ENCODE measurements at regions not wholly inside any gene's neighbourhood (a gene's known extent, or its start where the extent isn't known, plus 50 kb on each side); places are given as distances from the start of the nearest gene placed in this dataset.
"Not testable (repeated sequence)": the region's sequence is repeated elsewhere in the genome, so short reads cannot be mapped to it uniquely, and the experiment has no call there.

GRCh38 chr6:92130944-92131343 lies 1288.4 kb downstream of the EPHA7 start:
- DNase-seq = no peak

DNA sequence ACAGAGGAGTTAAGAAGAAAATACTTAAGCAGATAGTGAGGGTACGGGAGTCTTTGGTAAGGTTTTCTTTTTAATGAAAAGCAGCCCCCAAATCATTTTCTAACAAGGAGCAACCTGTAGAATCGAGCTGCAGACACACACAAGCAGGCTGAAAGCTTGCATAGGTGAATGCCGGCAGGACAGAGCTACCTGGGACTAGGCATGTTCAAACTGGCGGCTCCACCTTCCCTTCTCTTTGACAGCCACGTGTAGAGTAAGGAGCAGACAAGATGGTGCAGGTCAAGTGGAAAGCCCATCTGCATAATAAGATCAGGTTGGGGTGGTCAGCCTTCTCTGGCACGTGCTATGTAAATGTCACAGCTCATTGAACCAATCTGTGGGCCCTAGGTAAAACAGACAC lies 1292.4 kb downstream of the EPHA7 start:
- no peak for DNase-seq

GRCh38 chr6:92126088-92126487 lies 1293.3 kb downstream of the EPHA7 start:
- DNase-seq = no peak

GRCh38 chr6:92125681-92126080 lies 1293.7 kb downstream of the EPHA7 start:
- no peak for DNase-seq

DNA sequence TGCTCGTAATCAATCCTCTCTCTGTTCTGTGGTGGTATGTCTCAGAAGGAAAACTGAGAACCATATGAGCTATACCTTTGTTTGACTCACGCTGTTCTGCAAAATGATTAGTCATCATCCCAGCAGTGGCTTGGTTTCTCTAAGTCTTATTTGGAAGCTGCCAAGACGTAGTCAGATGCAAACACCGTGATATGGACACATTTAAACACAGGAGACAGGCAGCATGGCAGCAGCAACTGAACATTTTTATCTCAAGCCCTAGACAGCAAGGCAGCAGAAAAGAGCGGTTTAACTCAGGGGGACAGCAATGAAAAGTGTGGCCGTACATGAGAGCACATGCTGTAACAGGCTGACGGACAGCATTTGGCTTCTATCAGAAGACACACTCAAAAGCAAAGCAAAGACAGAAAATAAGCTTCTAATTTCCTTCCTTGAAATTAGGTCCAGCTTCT lies 1295.1 kb downstream of the EPHA7 start:
- no peak for DNase-seq

DNA sequence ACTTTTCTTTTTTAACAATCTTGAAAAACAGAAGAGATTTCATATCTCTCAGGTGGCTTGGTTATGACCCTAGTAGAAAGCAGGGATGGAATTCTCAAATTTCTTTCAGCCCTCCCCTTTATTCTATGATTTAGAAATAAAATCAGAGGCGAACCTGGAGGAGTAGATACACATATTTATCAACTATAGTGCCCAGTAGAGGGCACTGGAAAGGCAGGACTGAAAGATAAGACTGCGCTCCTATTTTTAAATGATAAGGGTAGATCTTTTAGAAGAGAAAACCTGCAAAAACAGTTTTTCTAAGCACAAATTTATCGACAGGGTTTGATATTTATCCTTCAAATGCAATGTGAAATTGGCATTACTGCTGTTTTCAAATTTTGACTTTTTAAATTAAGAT lies 1296.6 kb downstream of the EPHA7 start:
- DNase-seq = no peak

DNA sequence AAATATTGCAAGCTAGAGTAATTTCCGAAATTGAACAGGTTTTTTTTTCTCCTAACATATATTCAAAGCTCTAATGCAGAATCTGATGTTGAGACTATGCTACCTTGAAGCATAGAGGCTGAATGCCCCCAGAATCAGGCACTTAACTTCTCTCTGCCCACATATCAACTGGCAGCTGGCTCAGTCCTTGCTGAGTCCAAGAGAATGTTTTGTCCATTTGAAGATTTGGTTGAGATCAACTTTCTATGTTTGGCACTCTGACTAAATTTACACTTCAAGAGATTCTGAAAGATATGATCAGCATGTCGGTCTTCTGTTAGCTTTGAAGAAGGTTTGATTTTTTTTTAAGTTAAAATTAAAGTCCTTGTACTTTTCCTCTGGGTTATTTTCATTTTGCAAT lies 1298.1 kb downstream of the EPHA7 start:
- no peak for DNase-seq

DNA sequence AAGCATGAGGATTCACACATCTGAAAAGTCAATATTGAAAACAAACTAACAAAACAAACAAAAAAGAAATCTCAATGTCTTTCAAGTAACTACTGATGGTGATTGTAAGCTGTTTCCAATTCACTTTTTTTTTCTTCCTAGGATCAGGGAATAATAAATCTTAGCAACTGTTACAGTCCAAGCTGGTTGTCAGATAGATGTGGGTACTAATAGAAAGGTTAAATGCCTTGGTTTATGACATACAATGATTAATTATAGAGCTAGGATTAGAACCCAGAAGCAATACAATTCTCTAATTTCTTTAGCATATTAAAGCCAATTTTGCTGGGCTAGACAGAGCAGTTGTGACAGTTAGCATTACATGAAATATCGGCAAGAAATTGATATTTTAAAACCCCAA lies 1301.6 kb downstream of the EPHA7 start:
- no peak for DNase-seq

- no peak for DNase-seq
Measured at GRCh38 chr6:92114797-92115196, 1304.6 kb downstream of the EPHA7 start.

DNA sequence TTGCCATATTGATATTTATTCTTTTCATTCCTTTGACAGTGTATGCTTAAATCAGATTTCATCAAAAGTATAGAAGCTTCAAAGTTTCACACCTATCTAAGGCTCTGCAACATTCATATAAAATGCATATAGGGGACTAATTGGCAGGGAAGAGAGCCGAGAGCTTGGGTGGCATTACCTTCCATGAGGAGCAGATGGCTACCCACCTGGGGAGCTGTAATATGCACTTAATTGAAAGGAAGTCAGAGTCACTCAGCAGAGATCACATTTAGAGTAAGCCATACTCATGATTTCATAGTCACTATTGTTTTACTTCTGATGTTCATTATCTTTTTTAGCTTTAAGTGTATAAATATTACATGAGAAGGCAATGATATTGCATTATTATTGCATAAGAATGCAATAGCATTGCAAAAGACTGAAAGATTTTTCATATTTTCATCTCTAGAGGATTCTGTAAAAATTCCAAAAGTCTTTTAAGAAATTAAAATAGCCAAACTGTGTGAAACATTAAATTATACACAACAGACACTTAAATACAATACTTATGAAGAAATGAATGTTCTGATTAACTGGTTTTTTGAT lies 1305.2 kb downstream of the EPHA7 start:
- DNase-seq = peak in 1 of 2 donors; percentile 38

DNA sequence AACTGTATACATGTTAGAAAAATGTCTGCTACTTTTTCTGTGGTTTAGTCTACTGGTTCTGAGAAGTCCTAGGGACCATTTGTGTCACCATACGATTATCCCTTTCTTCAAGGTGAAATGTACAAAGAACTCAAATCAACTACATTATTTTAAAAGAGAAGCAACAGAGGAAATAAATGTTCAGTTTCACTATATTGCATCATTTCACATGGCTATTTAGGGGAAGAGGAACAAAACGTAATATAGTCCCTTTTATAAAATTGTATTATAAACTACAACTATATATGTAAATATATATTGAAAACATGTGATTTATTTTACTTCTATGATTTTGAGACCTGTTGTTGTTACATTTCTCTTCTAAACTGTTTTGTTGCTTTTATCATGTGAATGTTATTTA lies 1308.0 kb downstream of the EPHA7 start:
- peak in 1 of 2 donors; percentile 72 for DNase-seq

- no peak for DNase-seq
Measured at GRCh38 chr6:92110403-92110802, 1309.0 kb downstream of the EPHA7 start.

GRCh38 chr6:92109956-92110355 lies 1309.4 kb downstream of the EPHA7 start:
- peak; percentile 47 to 83 for DNase-seq

- no peak for DNase-seq
Measured at GRCh38 chr6:92109256-92109655, 1310.1 kb downstream of the EPHA7 start.

GRCh38 chr6:92086750-92087149 lies 1332.6 kb downstream of the EPHA7 start:
- DNase-seq = no peak

DNA sequence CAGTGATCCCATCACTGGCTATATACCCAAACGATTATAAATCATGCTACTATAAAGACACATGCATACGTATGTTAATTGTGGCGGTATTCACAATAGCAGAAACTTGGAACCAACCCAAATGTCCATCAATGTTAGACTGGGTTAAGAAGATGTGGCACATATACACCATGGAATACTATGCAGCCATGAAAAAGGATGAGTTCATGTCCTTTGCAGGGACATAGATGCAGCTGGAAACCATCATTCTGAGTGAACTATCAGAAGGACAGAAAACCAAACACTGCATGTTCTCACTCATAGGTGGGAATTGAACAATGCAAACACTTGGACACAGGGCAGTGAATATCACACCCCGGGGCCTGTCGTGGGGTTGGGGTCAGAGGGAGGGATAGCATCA lies 1335.4 kb downstream of the EPHA7 start:
- not testable (repeated sequence) for DNase-seq

DNA sequence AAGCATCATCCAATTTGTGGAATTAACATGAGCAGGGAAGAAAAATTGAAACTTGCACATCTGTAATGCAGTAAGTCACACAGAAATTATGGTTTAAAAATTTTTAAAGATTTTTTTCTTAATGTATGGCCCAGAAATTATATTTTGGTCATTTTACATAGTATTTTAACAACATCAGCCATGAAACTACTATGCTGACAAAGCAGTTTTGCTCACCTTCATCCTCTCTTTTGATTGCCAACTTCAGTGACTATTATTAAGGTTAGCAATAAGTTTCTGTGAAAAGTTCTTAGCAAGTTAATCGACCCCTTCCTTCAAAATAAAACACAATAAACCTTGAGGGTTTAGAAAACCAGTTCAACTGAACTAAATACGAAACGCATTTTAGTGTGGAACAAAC lies 1347.0 kb downstream of the EPHA7 start:
- no peak for DNase-seq

DNA sequence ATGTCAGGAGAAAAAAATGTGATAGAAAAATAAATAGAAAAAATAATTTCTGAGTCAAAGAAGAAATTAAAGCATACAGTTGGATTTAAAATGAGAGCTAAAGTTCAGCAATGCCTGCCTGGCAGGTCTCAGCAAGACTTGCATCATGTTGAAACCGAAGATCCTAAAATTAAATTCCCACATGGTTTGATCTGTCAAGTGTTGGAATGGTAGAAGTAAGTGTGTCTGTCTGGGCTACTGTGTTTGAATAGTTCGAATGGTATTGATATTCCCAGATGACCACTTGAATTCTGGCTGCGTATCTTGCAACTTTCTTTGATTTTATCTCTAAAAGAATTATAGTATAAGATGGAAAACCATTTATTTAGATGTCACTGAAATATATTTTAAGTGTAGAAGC lies 1349.6 kb downstream of the EPHA7 start:
- no peak for DNase-seq

- no peak for DNase-seq
Measured at GRCh38 chr6:92052513-92052912, 1366.8 kb downstream of the EPHA7 start.

DNA sequence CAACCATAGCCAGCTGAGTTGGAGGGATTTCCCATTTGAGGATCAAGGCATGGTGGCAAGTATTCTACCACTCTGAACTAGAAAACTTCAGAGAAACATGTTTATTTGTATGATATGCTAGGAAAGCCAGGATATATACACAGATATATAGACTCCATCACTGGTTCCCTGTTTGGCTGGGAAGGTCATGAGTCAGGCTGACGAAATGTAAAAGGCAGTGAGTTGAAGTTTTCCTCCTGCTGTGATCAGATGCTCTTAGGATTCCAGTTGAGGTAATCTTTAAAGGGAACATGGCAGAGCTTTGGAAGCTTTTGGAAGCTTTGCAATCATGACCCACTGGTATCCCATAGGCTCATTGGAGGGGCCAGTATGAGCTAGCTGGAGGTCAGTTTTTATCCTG lies 1369.1 kb downstream of the EPHA7 start:
- DNase-seq = no peak

DNA sequence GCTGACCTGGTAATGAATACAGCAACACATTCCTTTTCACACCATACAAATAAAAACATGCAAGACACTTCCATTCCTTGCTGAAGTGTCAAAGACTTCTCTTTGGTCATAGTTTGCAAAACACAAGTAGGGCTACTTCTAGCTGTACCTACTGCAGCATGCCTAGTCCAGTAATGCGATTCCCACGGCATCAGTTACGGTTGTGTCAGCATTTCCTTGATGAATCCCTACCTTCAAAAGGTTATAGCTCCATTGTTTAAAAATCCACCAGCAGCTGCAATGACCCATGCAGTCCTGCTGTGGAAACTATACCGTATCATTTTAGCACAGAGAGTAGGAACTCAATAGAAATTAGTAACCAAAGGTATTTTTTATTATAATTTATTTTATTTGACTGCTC lies 1371.5 kb downstream of the EPHA7 start:
- no peak for DNase-seq

DNA sequence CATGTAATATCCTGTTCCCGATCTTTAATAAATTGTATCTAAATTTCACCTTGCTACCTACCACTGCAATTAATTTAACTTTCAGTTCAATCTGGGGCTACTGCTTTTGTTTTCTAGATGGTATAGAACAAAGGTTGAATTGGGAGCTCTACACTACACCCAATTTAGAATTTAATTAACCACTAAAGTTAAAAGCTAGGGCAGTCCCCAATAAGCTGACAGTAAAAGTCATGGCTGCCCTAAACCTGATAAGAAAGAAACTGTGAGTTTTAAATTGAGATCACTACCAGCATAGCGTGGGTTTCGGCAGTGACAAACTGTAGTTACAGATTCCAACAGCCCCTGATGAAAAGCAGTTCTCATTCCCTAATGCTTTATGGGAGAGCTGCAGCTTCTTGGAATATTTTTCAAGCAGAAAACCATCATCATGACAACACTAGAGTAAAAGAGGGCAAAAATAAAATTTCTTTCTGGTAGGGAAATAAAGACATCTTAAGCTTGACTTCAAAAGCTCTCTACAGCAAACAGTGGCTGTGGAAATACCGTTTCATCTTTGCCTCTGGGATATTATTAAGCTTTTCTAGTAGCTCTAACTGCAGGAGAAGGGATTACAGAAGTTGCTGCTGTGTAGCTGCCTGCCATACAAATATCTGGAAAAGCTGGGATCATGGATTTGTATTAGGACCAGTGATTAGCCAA lies 1372.1 kb downstream of the EPHA7 start:
- DNase-seq = no peak

- DNase-seq = no peak
Measured at GRCh38 chr6:92044312-92044711, 1375.0 kb downstream of the EPHA7 start.

- DNase-seq = no peak
Measured at GRCh38 chr6:92043777-92044176, 1375.6 kb downstream of the EPHA7 start.

DNA sequence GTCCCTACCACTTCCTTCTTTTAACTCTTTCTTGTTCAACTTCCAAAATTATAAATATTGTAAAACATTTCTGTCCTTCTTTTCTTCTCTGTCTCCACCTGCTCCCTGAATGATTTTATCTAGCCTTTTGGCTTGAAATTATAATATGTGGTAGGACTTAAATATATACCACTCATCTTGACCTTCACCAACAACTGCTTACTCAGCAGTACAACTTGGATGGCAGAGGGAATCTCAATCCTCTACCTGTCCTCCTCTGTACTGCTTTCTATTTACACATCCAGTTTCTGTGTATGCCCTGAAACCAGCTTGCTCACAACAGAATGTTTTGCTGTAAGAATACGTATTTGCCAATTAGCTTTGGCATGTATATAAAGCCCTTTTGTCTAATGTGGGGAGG lies 1392.5 kb downstream of the EPHA7 start:
- DNase-seq = no peak
